Tibial nerve (tissue), 4 donors: ENCODE measurements at regions not wholly inside any gene's neighbourhood (a gene's known extent, or its start where the extent isn't known, plus 50 kb on each side); places are given as distances from the start of the nearest gene placed in this dataset.

Experiments
- DNase-seq, 2 donors: peaks; one replicate each; pipeline ENCODE4 v3.0.0-alpha.2; 2019; ENCODE audit warnings: low spot score in 2 of 2
- H3K27ac ChIP-seq, 4 donors: fragments of 200-600 bp; sonication (generic) in 3 of 4; one replicate each; pipeline ENCODE4 v1.5.1; 2017 to 2019; ENCODE audit warnings: mild to moderate bottlenecking in 1 of 4
- H3K27me3 ChIP-seq, 2 donors: fragments of 200-600 bp; sonication (generic) in 1 of 2; one replicate each; pipeline versions ENCODE4 v1.5.1 to v1.6.0; 2017 to 2019
- H3K36me3 ChIP-seq, 3 donors: fragments of 200-600 bp; sonication (generic); one replicate each; pipeline ENCODE4 v1.5.1; 2018 to 2019
- H3K4me1 ChIP-seq, 4 donors: fragments of 200-600 bp; sonication (generic) in 3 of 4; one replicate each; pipeline ENCODE4 v1.5.1; 2017 to 2019
- H3K4me3 ChIP-seq, 4 donors: fragments of 200-600 bp; sonication (generic) in 3 of 4; one replicate each; pipeline ENCODE4 v1.5.1; 2017 to 2019; ENCODE audit warnings: mild to moderate bottlenecking in 1 of 4, moderate library complexity in 1 of 4
- H3K9me3 ChIP-seq, 4 donors: fragments of 200-600 bp; sonication (generic) in 3 of 4; one replicate each; pipeline ENCODE4 v1.5.1; 2017 to 2019
- CTCF ChIP-seq, 5 experiments: fragments of 200-600 bp in 3 of 5; fragments of 450-650 bp in 2 of 5; sonication (generic) in 3 of 5; IDR thresholded peaks; one replicate each; pipeline ENCODE4 v1.5.1; 2016 to 2019; ENCODE audit warnings: antibody characterized with exemption in 5 of 5, mild to moderate bottlenecking in 3 of 5, moderate library complexity in 2 of 5
- EP300 ChIP-seq, 2 donors: sonication (generic); formaldehyde crosslinking; IDR thresholded peaks; one replicate each; pipeline ENCODE4 v1.6.1; 2017; ENCODE audit warnings: antibody characterized with exemption in 2 of 2, mild to moderate bottlenecking in 1 of 2
- POLR2A ChIP-seq, 2 donors: fragments of 450-650 bp; IDR thresholded peaks; one replicate each; pipeline ENCODE4 v1.6.1; 2017; ENCODE audit warnings: antibody characterized with exemption in 2 of 2, mild to moderate bottlenecking in 2 of 2, moderate library complexity in 2 of 2
- WGBS, 2 donors: methylation state at CpG; one replicate each; pipeline ENCODE4 v1.1.5; 2018; 5-methylcytosine and 5-hydroxymethylcytosine counted together

GRCh38 chr18:72636611-72637010, 92.5 kb upstream of the CBLN2 start:
- Histone ChIP-seq H3K36me3 (no peaks in the 10 kb centered on the region), H3K9me3 (no peaks in the 10 kb centered on the region), H3K4me3 (no peak overlapping the region), H3K27ac (no peak overlapping the region), H3K27me3 (no peaks in the 10 kb centered on the region), H3K4me1 (no peaks in the 10 kb centered on the region)
- no peak for TF ChIP-seq EP300 (IDR thresholded peaks at IDR 0.05)
- no peak for TF ChIP-seq CTCF (IDR thresholded peaks at IDR 0.05)
- DNase-seq: no peak

- TF ChIP-seq POLR2A (IDR thresholded peaks at IDR 0.05): no peak
- no peak for TF ChIP-seq EP300 (IDR thresholded peaks at IDR 0.05)
- TF ChIP-seq CTCF (IDR thresholded peaks at IDR 0.05): no peak
- 71 to 75% methylated on average over 2 of the region's 2 CpGs for WGBS, 2 donors
- no peak for DNase-seq
- no peaks in the 10 kb centered on the region for H3K4me1 ChIP-seq
- H3K4me3 ChIP-seq: no peak overlapping the region
- no peak overlapping the region for H3K27ac ChIP-seq
- H3K9me3 ChIP-seq: no peaks in the 10 kb centered on the region
- no peaks in the 10 kb centered on the region for H3K36me3 ChIP-seq
- no peaks in the 10 kb centered on the region for H3K27me3 ChIP-seq
These were observed 90.4 kb upstream of the CBLN2 start for GRCh38 chr18:72634500-72634899.

GRCh38 chr18:72630991-72631390, 86.8 kb upstream of the CBLN2 start:
- Histone ChIP-seq H3K4me1 (no peaks in the 10 kb centered on the region), H3K4me3 (no peak overlapping the region), H3K27me3 (no peaks in the 10 kb centered on the region), H3K9me3 (no peaks in the 10 kb centered on the region), H3K36me3 (no peaks in the 10 kb centered on the region), H3K27ac (no peak overlapping the region)
- TF ChIP-seq CTCF (IDR thresholded peaks at IDR 0.05) (no peak), EP300 (IDR thresholded peaks at IDR 0.05) (no peak), POLR2A (IDR thresholded peaks at IDR 0.05) (no peak)
- 53 to 54% methylated on average over 5 of the region's 5 CpGs for WGBS, 2 donors
- no peak for DNase-seq

GRCh38 chr18:72623444-72623843, 79.3 kb upstream of the CBLN2 start:
- WGBS, 2 donors: 52 to 58% methylated on average over 4 of the region's 4 CpGs
- no peak for TF ChIP-seq EP300 (IDR thresholded peaks at IDR 0.05)
- TF ChIP-seq POLR2A (IDR thresholded peaks at IDR 0.05): no peak
- no peak for TF ChIP-seq CTCF (IDR thresholded peaks at IDR 0.05)
- DNase-seq: no peak

GRCh38 chr18:72613534-72613930, 69.4 kb upstream of the CBLN2 start:
- TF ChIP-seq POLR2A (IDR thresholded peaks at IDR 0.05): no peak
- TF ChIP-seq EP300 (IDR thresholded peaks at IDR 0.05): no peak
- no peak for TF ChIP-seq CTCF (IDR thresholded peaks at IDR 0.05)
- WGBS, 2 donors: 41 to 44% methylated on average over 4 of the region's 4 CpGs
- H3K27me3 ChIP-seq: no peaks in the 10 kb centered on the region
- DNase-seq: no peak
- no peak overlapping the region for H3K27ac ChIP-seq
- H3K4me3 ChIP-seq: no peak overlapping the region
- H3K4me1 ChIP-seq: no peaks in the 10 kb centered on the region
- H3K9me3 ChIP-seq: no peaks in the 10 kb centered on the region
- H3K36me3 ChIP-seq: no peaks in the 10 kb centered on the region

More at GRCh38 chr18:72623444-72623843, 79.3 kb upstream of the CBLN2 start:
- H3K4me3 ChIP-seq: no peak overlapping the region
- no peak overlapping the region for H3K27ac ChIP-seq
- H3K4me1 ChIP-seq: no peaks in the 10 kb centered on the region
- no peaks in the 10 kb centered on the region for H3K36me3 ChIP-seq
- H3K9me3 ChIP-seq: no peaks in the 10 kb centered on the region
- no peaks in the 10 kb centered on the region for H3K27me3 ChIP-seq
